Thyroid gland (tissue), 4 donors: ENCODE measurements at regions not wholly inside any gene's neighbourhood (a gene's known extent, or its start where the extent isn't known, plus 50 kb on each side); places are given as distances from the start of the nearest gene placed in this dataset.
A peak's percentile ranks its signal among the peaks of the same experiment; 100 is the strongest.
"Not testable (repeated sequence)": the region's sequence is repeated elsewhere in the genome, so short reads cannot be mapped to it uniquely, and the experiment has no call there.

Experiments used
- DNase-seq, 2 donors: peaks; one replicate each; pipeline ENCODE4 v3.0.0-alpha.2; 2019
- H3K27ac ChIP-seq, 3 donors: fragments of 200-600 bp; sonication (generic); 1 replicate in 2 of 3; 2 replicates in 1 of 3; pipeline ENCODE4 v1.5.1; 2016 to 2019; ENCODE audit warnings: mild to moderate bottlenecking in 1 of 3, moderate library complexity in 1 of 3
- H3K27me3 ChIP-seq: fragments of 200-600 bp; sonication (generic); one replicate; pipeline ENCODE4 v1.5.1; 2019
- H3K36me3 ChIP-seq, 2 donors: fragments of 200-600 bp; sonication (generic); one replicate each; pipeline ENCODE4 v1.5.1; 2016 to 2019
- H3K4me1 ChIP-seq, 2 donors: fragments of 200-600 bp; sonication (generic); one replicate each; pipeline ENCODE4 v1.5.1; 2017 to 2019
- H3K4me3 ChIP-seq, 3 donors: fragments of 200-600 bp; sonication (generic); replicated peaks in 1 of 3; 1 replicate in 2 of 3; 2 replicates in 1 of 3; pipeline ENCODE4 v1.5.1; 2016; ENCODE audit warnings: mild to moderate bottlenecking in 1 of 3
- H3K9me3 ChIP-seq: fragments of 200-600 bp; sonication (generic); one replicate; pipeline ENCODE4 v1.5.1; 2017
- POLR2A ChIP-seq, 2 donors: fragments of 450-650 bp; IDR thresholded peaks; one replicate each; pipeline ENCODE4 v1.6.1; 2017; ENCODE audit warnings: antibody characterized with exemption in 2 of 2, mild to moderate bottlenecking in 2 of 2, moderate library complexity in 1 of 2
- WGBS, 2 donors: methylation state at CpG; one replicate each; pipeline ENCODE4 v1.1.5; 2017; 5-methylcytosine and 5-hydroxymethylcytosine counted together
- intact Hi-C: fragments of 100-400 bp; cut with DNase I; formaldehyde crosslinking; loops from one replicate; pipeline ENCODE4 v1.15.1; 2023
- TF ChIP-seq, protein P1 (sequence below), 6 experiments: fragments of 200-600 bp in 3 of 6; fragments of 450-650 bp in 3 of 6; sonication (generic) in 3 of 6; IDR thresholded peaks; one replicate each; pipeline ENCODE4 v1.5.1; 2016 to 2019; ENCODE audit warnings: antibody characterized with exemption in 6 of 6, mild to moderate bottlenecking in 2 of 6, inconsistent platforms in 1 of 6, moderate library complexity in 1 of 6

DNA sequence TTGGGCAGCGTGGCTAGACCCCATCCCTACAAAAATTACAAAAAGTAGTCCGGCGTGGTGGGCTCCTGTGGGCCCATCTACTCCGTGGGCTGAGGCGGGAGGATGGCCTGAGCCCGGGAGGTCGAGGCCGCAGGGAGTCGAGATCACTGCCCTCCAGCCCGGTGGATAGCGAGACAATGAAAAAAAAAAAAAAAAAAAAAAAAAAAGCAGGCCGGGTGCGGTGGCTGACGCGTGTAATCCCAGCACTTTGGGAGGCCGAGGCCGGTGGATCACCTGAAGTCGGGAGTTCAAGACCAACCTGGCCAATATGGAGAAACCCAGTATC, 110.5 kb upstream of the LPCAT1 start:
- WGBS, 2 donors: 38 to 49% methylated on average over 15 to 17 of the region's 18 CpGs
- no peaks in the 10 kb centered on the region for H3K27me3 ChIP-seq
- intact Hi-C loops: no loop called here
- H3K4me3 ChIP-seq: peak overlapping the region in 2 of 3 donors; percentile 41 to 57
- DNase-seq: no peak
- no peaks in the 10 kb centered on the region for H3K36me3 ChIP-seq
- H3K27ac ChIP-seq: peak overlapping the region; percentile 71 to 84 (median 81)
- no peaks in the 10 kb centered on the region for H3K9me3 ChIP-seq
- TF ChIP-seq, protein P1, sequence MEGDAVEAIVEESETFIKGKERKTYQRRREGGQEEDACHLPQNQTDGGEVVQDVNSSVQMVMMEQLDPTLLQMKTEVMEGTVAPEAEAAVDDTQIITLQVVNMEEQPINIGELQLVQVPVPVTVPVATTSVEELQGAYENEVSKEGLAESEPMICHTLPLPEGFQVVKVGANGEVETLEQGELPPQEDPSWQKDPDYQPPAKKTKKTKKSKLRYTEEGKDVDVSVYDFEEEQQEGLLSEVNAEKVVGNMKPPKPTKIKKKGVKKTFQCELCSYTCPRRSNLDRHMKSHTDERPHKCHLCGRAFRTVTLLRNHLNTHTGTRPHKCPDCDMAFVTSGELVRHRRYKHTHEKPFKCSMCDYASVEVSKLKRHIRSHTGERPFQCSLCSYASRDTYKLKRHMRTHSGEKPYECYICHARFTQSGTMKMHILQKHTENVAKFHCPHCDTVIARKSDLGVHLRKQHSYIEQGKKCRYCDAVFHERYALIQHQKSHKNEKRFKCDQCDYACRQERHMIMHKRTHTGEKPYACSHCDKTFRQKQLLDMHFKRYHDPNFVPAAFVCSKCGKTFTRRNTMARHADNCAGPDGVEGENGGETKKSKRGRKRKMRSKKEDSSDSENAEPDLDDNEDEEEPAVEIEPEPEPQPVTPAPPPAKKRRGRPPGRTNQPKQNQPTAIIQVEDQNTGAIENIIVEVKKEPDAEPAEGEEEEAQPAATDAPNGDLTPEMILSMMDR (IDR thresholded peaks at IDR 0.05): no peak
- H3K4me1 ChIP-seq: no peaks in the 10 kb centered on the region

DNA sequence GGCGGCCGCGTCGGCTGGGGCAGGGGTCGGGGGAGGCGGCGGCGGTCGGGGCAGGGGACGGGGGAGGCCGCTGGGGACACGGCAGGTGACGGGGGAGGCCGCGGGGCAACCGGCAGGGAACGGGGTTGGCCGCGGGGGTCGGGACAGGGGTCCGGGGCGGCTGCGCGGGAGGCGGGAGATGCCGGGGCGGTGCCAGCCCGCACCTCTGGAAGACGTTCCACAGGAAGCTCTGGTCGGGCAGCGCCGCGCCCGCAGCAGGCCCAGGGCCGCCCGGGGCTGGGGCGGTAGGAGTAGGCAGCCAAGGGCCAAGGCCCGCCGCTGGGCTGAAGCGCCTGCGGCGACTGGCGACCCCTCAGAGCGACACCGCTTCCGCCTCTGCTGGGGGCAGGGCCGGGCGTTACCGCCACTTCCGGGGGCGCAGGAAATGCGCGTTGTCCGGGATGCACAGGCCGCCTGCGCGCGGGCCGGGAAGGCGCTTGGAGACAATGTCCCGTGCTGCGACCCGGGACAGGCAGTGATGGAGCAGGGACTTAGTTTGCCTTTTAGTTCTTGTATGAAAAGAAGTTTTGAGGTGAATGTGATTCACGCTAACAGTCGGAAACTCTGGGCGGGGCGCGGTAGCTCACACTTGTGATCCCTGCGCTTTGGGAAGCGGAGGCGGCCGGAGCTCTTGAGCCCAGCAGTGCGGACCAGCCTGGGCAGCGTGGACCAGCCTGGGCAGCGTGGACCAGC, 110.0 kb upstream of the LPCAT1 start:
- Histone ChIP-seq H3K36me3 (no peaks in the 10 kb centered on the region), H3K4me1 (no peaks in the 10 kb centered on the region), H3K27ac (peak overlapping the region; percentile 71 to 84 (median 81)), H3K4me3 (peak overlapping the region in 2 of 3 donors; percentile 41 to 57), H3K27me3 (no peaks in the 10 kb centered on the region), H3K9me3 (no peaks in the 10 kb centered on the region)
- peak; percentile 79 for DNase-seq
- intact Hi-C loops: no loop called here
- WGBS, 2 donors: 0 to 1% methylated on average over 5 to 27 of the region's 75 CpGs
- TF ChIP-seq, protein P1 (IDR thresholded peaks at IDR 0.05): peak in 1 of 6 experiments; percentile 18
- peak in 1 of 2 donors; percentile 84 for TF ChIP-seq POLR2A (IDR thresholded peaks at IDR 0.05)

DNA sequence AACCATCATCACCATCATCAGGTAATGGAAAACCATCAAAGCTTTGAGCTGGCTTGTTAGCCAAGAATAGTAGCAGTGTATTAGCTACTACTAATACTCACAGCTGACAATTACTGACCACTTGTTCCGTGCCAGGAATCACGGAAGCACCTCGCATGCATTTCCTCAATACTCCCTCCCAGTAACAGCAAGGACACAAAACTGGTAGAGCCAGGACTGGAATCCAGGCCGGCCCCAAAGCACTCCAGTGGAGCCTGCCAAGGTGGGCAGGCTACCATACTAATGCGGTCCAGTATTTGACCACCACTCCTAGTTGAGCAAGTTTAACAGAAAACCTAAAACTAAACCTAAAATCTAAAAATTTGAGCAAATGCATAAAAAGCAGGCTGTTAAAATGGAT, 107.2 kb upstream of the LPCAT1 start:
- H3K4me1 ChIP-seq, intact Hi-C loops, H3K4me3 ChIP-seq, DNase-seq, H3K36me3 ChIP-seq, H3K9me3 ChIP-seq, H3K27me3 ChIP-seq, H3K27ac ChIP-seq: not testable (repeated sequence)
- WGBS, 2 donors: 80 to 89% methylated on average over 5 of the region's 5 CpGs

DNA sequence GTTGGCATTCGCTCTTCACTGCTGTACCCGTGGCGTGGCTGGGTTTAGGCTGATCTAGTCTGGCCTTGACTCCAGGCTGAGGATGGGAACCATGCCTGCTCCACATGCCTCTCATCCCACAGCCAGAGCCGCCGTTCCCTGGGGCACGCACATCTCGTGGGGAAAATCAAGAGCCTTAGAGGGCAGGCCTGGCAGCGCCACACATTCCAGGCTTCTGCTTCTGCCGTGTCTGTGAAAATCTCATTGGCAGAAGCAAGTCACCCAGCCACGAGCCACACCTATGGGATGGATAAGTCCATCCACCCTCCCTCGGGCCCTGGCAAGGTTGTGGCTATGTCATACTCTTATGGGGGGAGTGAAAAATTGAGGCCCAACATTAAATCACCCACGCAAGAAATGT, 102.6 kb upstream of the LPCAT1 start:
- intact Hi-C loops: not testable (repeated sequence)

DNA sequence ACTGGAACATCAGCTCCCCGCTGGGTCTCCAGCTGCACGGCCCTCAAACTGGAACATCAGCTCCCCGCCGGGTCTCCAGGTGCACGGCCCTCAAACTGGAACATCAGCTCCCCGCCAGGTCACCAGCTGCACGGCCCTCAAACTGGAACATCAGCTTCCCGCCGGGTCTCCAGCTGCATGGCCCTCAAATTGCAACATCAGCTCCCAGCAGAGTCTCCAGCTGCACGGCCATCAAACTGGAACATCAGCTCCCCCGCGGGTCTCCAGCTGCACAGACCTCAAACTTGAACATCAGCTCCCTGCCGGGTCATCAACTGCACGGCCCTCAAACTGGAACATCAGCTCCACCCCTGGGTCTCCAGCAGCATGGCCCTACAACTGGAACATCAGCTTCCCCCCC, 95.8 kb upstream of the LPCAT1 start:
- H3K9me3 ChIP-seq, H3K36me3 ChIP-seq, DNase-seq, H3K4me1 ChIP-seq, intact Hi-C loops, H3K27me3 ChIP-seq, H3K4me3 ChIP-seq, H3K27ac ChIP-seq: not testable (repeated sequence)
- WGBS, 2 donors: 86 to 94% methylated on average over 8 to 11 of the region's 14 CpGs

More for the DNA sequence above, 102.6 kb upstream of the LPCAT1 start:
- not testable (repeated sequence) for H3K4me1 ChIP-seq, H3K27me3 ChIP-seq, H3K27ac ChIP-seq, DNase-seq, H3K9me3 ChIP-seq, H3K4me3 ChIP-seq, H3K36me3 ChIP-seq
- 97% methylated on average over 12 of the region's 12 CpGs for WGBS, 2 donors

DNA sequence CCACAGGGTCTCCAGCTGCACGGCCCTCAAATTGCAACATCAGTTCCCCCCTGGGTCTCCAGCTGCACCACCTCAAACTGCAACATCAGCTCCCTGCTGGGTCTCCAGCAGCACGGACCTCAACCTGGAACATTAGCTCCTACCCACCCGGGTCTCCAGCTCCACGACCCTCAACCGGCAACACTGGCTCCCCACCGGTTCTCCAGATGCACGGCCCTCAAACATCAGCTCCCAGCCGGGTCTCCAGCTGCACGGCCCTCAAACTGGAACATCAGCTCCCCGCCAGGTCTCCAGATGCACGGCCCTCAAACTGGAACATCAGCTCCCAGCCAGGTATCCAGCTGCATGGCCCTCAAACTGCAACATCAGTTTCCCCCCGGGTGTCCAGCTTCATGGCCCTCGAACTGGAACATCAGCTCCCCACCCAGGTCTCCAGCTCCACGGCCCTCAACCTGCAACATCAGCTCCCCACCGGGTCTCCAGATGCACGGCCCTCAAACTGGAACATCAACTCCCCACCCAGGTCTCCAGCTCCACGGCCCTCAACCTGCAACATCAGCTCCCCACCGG, 94.6 kb upstream of the LPCAT1 start:
- DNase-seq, H3K4me3 ChIP-seq, intact Hi-C loops, H3K27ac ChIP-seq, H3K9me3 ChIP-seq, H3K4me1 ChIP-seq, H3K27me3 ChIP-seq, H3K36me3 ChIP-seq: not testable (repeated sequence)
- WGBS, 2 donors: 88 to 90% methylated on average over 18 of the region's 18 CpGs

DNA sequence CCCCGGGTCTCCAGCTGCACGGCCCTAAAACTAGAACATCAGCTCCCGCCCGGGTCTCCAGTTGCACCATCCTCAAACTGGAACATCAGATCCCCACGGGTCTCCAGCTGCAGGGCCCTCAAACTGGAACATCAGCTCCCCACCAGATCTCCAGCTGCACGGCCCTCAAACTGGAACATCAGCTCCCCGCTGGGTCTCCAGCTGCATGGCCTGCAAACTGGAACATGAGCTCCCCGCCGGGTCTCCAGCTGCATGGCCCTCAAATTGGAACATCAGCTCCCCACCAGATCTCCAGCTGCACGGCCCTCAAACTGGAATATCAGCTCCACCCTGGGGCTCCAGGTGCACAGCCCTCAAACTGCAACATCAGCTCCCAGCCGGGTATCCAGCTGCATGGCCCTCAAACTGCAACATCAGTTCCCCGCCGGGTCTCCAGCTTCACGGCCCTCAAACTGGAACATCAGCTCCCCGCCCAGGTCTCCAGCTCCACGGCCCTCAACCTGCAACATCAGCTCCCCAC, 93.5 kb upstream of the LPCAT1 start:
- H3K9me3 ChIP-seq, H3K27ac ChIP-seq, DNase-seq, H3K4me3 ChIP-seq, H3K27me3 ChIP-seq, intact Hi-C loops, H3K36me3 ChIP-seq, H3K4me1 ChIP-seq: not testable (repeated sequence)
- WGBS, 2 donors: 92 to 97% methylated on average over 11 to 16 of the region's 16 CpGs

DNA sequence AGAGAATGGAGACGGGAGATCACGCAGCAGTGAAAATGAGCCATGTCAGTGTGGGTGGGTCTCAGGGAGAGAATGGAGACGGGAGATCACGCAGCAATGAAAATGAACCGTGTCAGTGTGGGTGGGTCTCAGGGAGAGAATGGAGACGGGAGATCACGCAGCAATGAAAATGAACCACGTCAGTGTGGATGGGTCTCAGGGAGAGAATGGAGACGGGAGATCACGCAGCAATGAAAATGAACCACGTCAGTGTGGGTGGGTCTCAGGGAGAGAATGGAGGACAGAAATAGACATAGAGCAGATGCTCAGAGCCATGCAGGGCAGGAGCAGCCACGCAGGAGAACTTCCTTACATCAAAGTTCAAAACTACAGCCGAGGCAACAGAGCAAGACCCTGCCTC, 89.8 kb upstream of the LPCAT1 start:
- H3K9me3 ChIP-seq, H3K27me3 ChIP-seq, H3K4me1 ChIP-seq, DNase-seq, H3K4me3 ChIP-seq, H3K27ac ChIP-seq, intact Hi-C loops, H3K36me3 ChIP-seq: not testable (repeated sequence)
- WGBS, 2 donors: 94% methylated on average over 13 of the region's 13 CpGs

DNA sequence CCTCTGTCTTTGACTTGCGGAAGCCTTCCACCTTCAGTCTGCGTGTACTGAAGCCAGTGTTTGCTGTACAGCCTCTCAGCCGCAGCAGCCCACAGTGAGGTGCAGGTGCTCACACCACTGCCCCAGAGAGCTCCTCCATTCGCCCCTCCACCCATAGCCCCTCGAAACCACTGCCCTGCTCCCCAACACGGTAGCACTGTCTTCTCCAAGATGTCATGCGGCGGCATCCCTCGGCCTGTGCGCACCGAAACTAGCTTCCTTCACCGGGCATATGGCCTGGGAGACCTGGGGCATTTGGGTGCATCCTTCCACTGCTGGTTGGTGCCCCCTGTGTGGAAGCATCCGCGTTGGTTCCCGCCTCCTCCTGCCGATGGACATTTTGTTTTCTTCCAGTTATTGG, 86.8 kb upstream of the LPCAT1 start:
- H3K27me3 ChIP-seq, H3K9me3 ChIP-seq, DNase-seq, intact Hi-C loops, H3K4me3 ChIP-seq, H3K4me1 ChIP-seq, H3K27ac ChIP-seq, H3K36me3 ChIP-seq: not testable (repeated sequence)
- WGBS, 2 donors: 99% methylated on average over 15 to 16 of the region's 16 CpGs

DNA sequence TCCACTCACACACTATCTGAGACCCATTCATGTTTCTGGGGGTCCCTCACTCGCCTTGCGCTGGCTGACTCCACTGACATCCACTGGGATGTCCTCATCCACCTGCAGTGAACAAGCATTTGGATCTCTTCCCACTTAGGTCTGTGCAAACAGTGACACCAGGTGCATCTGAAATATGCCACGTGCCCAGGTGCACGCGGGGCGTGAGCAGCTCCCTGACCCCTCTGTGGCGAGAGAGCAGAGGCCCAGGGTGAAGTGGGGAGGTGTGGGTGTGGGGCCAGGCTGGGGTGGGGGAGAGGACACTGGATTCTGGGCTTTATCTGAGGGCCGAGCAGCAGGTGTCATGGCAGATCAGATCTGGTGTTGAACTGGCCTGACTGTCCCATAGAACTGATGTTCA, 85.4 kb upstream of the LPCAT1 start:
- H3K9me3 ChIP-seq, H3K27me3 ChIP-seq, H3K36me3 ChIP-seq, DNase-seq, H3K4me3 ChIP-seq, H3K4me1 ChIP-seq, H3K27ac ChIP-seq, intact Hi-C loops: not testable (repeated sequence)
- 95 to 98% methylated on average over 8 of the region's 8 CpGs for WGBS, 2 donors

DNA sequence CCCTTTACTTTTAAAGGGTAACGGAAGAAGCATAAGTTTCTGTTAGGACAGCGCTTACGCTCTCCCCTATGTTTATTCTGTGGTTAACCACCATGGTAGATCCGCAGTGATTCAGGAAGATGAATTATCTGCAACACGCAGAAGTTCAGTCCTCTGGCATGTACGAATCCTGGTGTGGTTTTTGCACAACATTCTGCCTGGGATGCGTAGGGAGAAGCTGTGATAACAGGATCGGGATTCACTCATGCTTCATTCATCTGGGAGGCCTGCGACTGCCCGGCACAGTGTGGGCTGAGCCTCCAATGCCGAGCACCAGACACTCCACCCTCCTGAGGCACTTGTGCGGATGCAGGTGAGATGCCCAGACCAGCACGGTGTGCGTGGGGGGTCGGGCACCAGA, 84.6 kb upstream of the LPCAT1 start:
- 75 to 85% methylated on average over 8 to 14 of the region's 15 CpGs for WGBS, 2 donors
- H3K36me3 ChIP-seq, H3K27me3 ChIP-seq, DNase-seq, H3K27ac ChIP-seq, H3K9me3 ChIP-seq, H3K4me3 ChIP-seq, H3K4me1 ChIP-seq, intact Hi-C loops: not testable (repeated sequence)
